Suppressor macrophage treated with lipopolysaccharide for 1 hour (primary cell): ENCODE measurements at regions not wholly inside any gene's neighbourhood (a gene's known extent, or its start where the extent isn't known, plus 50 kb on each side); places are given as distances from the start of the nearest gene placed in this dataset.
"Not testable (repeated sequence)": the region's sequence is repeated elsewhere in the genome, so short reads cannot be mapped to it uniquely, and the experiment has no call there.

Source experiments
- DNase-seq, 3 donors: peaks; one replicate each; pipeline ENCODE4 v3.0.0-alpha.2; 2020 to 2022

DNA sequence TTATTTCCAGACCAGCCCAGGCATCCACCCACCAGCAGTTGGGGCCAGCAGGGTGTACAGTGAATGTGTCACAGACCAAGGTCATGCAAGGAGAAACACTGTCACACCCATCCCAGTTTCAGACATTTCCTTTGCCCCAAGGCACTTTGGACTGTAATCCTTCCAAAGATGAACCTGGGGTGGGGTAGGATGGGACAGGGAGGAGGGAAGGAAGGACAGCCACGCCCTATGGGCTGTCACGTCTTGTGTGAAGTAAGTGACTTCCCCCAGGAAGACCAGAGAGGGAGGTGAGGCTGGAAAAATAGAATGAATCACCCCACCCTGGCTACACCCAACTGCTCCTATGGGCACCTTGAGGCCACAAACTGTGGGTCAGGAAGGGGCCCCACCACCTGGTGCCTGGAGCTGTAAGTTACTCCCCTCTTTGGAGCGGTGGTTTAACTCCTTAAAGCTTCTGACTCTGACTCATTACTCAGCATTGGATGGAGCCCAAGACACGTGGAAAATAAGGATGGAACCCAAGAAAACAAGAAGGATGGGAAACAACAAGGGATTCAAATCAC is 349.9 kb upstream of the KLF3 start:
- no peak for DNase-seq

DNA sequence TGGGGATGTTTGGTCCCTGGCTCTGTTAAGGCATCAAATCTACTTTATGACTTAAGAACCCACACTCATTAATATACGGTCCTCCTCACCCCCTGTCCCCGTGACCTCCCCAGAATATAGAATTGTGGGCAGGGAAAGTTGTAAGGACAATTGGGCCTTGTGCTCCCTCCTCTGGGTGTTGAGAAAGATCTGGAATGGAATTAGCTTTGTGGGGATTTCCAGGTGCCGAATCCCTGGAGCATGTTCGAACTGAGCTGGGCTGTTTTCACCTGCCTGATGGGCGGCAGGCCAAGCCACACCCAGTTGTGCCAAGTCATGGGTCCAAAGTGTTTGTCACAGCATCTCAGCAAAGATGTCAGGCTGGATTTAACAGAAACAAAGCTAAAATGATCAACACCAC is 349.3 kb upstream of the KLF3 start:
- no peak for DNase-seq

DNA sequence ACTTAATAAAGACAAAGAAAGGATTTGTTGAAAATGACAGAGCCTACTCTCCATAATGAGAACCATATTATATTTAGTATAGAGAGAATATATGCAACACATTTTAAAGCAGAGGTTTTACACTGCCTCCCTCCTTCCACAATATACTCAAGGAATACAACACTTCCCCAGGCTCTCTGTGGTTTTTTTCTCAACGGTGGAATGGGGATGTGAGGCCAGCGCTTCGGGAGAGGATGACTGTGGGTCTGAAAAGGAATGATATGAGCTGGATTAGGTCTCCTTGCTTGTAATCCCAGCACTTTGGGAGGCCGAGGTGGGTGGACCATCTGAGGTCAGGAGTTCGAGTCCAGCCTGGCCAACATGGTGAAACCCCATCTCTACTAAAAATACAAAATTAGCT is 348.7 kb upstream of the KLF3 start:
- DNase-seq: no peak

DNA sequence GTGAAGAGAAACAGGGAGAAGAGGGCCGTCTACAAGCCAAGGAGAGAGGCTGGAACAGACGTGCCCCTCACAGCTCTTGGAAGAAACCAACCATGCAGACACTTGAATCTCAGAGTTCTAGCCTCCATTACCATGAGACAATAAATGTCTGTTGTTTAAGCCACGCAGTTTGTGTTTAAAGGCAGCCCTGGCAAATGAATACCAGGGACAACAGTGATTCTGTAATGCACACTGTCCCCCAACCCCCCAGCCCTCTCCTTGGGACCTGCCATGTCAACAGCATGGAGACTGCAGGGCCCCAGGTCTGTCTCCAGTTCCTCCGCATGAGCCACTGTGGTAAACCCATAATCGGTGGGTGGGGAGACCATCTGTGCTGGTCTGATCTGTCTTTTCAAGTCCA is 348.0 kb upstream of the KLF3 start:
- DNase-seq: no peak

DNA sequence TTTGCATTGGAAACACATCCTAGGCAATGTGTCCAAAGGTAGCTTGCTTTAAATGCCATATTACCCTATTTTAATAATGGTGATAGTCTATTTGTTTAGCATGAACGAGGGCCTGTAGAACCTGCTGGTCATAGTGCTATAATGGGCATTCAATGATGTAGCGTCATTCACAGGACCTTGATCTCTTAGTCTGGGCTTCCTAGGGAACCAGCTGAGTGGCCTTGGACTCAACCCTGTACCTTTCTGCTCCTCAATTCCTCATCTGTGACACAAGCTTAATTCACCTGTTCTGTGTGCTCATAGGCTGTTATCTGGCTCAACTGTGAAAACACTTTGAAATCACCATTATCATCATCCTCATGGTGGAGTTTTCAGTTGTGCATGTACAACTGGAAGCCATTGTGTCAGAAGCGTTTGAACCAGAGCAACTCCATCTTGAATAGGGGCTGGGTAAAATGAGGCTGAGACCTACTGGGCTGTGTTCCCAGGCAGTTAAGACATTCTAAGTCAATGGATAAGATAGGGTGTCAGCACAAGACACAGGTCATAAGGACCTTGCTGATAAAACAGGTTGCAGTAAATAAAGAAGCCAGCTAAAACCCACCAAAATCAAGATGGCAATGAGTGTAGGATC is 346.8 kb upstream of the KLF3 start:
- DNase-seq: no peak

DNA sequence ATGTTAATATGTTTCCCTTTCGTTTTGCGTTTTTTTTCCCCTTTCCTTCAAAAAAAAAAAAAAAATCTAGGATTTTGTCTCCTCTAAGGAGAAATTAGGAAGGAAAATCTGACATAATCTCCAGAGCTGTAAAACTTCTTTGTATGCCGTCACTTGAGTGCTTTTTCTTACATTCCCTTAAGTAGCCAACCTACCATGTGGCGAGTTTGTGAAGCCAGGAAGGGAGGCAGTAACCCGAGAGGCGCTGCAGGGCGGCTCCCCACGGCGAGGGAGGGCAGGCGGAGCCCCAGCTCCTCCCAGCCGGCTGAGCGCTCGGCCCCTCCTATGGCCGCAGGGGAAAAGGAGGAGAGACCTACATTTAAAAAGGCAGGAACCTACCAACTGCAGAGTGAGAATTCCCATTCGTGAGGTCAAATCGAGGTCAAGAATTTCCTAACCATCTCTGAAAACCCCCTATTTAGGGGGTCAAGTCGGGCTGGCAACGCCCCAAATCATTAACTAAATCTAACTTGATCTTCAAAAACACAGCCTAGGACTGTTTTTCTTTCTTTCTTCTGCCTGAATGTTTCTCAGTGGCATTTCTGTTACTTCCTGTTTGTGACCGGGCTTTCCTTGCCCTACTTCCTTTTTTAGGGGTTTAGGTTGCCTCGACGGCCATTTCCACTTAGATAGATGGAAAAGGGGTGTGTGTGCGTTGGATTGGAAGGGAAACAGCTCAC is 345.1 kb upstream of the KLF3 start:
- peak; percentile 93 to 95 (median 93) for DNase-seq

DNA sequence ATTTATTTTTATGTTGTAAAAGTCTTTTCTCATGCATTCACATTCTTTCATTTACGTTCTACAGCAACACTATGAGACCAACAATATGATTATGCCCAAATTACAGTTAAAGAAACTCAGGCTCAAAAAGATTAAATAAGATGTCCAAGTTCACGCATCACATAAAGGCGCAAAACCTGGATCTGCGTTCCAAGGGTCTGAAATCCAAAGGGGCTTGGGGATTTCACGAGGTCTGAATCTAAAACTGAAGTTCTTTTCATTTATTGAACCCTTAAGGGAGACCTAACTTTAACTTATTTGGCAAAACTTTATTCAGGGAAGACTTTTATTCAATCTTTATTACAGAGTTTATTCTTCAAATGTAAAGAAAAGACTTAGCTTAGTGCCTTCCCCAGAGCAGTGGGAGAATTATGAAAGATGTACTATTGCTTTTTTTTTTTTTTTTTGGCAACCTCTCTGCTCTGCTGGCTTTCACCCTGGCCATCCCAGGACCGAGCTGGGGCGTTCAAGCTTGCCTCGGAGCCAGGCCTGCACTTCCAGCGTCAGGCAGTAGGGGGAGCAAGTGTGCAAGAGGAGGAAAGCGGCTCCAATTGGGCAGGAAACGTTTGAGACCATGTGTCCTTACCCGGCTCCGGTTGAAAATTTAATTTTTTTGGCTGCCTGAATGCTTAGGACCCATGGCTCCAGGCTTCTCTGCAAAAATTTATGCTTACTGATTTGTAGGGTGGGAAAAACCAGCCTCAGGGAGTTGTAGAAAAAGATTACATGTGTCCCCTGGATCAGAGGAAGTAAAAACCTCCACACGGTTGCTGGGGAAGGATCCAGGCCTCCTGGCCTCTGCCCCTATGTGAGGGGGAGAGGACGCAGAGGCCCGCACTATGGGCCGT is 344.3 kb upstream of the KLF3 start:
- DNase-seq: peak; percentile 92 to 95 (median 93)

DNA sequence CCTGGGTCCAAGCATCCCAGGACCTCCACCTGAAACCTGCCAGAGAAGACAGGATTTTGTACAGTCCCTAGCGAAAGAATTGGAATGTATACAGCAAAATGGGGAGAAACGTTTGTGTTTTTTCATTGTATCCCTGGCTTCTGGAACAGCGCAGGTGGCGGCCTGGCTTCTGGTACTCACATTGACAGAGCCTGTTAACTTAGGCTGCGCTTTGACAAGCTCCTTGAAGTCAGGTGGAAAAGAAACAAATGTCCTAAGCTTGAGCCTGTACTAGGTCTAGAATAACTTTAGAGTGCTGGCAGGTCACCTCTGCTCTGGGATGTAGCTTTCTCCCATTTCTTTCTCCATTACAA is 343.7 kb upstream of the KLF3 start:
- DNase-seq: no peak

DNA sequence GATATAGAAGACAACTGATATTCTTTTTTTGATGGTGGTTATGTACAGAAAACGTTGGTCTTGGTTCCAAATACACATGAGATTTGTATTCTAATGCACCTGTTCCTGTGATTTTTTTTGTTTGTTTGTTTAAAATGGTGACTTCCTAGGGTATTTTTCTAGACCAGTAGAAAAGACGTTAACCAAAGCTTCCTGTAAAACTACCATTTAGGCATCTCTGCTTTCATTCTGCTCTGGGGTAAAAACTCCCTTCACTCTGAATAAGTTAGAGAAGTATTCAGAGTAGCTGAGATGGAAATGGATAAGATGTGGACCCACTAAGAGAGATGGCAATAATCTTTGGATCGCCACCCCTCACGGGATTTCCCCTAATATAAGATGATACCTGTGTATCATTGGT is 343.2 kb upstream of the KLF3 start:
- DNase-seq: no peak

DNA sequence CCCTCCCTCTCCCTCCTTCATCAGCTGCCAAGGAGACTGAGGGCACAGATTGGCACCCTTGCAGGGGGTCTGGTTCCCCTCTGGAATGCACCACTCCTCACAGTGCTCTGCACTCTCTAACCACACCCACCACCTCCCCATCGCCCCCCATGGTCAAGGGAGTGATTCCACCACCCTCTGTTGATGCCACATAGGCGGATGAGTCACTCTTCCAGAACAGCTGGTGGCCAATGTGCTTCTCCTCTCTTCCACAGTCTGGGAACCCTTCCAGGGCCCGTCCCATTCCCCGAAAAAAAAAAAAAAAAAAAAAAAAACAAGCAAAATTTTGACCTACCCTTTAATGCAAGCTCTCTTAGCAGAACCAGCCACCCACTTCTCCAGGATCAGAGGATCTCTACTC is 341.3 kb upstream of the KLF3 start:
- DNase-seq: peak in 2 of 3 donors; percentile 25 to 54

DNA sequence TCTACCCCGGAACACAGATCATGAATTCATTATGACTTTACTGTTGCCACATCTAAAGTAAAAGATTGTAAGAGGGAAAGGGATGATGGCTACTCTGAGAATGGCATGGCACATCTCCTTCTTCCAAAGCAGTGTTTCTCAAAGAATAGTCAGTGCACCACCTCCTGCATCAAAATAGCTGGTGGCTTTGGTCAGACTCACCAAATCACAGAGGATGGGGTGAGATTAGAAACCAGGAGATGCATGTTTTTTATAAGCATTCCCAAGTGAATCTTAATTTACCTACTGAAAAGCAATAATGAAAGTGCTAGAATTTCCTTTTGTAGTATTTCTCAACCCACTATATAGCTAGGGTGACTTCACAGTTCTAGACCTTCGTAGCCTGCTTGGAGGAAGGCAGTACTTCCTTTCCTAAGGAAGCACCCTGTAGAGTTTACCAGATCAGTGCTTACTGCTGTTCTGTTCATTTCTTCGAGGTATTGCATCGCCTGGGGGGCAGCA is 340.8 kb upstream of the KLF3 start:
- peak in 2 of 3 donors; percentile 39 to 43 for DNase-seq

DNA sequence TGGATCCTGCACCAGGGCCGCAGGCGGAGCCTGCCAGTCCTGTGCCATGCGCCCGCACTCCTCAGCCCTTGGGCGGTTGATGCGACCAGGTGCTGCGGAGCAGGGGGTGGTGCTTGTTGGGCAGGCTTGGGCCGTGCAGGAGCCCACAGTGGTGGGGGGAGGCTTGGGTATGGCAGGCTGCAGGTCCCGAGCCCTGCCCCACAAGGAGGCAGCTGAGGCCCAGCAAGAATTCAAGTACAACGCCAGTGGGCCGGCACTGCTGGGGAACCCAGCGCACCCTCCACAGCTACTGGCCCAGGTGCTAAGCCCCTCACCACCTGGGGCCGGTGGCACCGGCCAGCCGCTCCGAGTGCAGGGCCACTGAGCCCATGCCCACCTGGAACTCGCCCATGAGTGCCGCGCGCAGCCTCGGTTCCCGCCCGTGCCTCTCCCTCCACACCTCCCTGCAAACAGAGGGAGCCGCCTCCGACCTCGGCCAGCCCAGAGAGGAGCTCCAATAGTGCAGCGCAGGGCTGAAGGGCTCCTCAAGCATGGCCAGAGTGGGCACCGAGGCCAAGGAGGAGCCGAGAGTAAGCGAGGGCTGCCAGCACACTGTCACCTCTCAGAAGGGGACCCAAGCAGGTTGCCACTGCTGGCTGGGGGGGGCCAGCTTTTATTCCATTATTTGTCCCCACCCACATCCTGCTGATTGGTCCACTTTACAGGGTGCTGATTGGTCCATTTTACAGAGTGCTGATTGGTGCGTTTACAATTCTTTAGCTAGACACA is 339.0 kb upstream of the KLF3 start:
- no peak for DNase-seq

DNA sequence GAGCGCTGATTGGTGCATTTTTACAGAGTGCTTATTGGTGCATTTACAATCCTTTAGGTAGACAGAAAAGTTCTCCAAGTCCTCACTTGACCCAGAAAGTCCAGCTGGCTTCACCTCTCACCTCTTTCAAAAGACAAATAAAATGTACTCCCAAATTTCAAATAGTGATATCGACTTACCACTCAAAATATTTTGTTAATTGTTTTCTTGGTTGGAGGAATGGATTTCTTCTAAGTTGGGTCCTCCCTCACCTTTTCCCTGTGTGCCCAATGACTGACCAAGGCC is 338.4 kb upstream of the KLF3 start:
- no peak for DNase-seq

DNA sequence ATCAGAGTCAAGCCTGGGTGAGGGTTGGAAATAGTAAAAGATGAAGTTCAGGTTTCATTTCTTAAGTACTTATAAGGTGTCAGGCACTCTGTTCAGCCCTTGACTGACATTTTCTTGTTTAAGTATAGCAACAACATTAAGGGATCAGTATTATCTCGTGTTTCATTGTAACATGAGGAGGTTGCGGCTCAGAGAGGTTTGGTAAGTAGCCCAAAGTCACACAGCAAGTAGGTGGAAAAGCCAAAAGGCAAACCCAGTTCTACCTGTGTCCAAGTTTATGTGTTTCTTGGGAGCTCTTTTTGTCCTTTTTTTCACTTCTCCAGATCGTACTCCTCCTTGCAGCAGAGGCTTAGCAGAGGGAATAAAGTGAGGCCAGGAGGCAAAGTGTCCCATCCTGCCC is 337.5 kb upstream of the KLF3 start:
- no peak for DNase-seq

DNA sequence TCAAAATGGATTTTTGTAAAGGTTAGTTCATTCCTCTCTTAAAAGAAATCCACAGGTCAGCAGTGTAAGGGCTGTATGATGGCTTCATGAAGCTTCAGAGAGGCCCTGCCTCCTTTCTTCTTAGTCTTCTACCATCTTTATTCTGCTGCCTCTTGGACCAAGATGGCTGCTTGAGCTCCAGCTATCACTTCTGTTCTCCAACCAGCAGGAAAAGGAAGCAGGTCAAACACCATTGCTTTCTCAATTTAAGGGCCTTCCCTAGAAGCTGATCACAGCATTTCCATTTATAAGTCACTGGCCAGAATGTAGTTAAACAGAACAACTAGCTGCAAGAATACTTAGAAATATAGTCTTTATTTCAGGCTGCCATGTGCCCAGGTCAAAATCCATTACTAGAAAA is 336.8 kb upstream of the KLF3 start:
- no peak for DNase-seq

DNA sequence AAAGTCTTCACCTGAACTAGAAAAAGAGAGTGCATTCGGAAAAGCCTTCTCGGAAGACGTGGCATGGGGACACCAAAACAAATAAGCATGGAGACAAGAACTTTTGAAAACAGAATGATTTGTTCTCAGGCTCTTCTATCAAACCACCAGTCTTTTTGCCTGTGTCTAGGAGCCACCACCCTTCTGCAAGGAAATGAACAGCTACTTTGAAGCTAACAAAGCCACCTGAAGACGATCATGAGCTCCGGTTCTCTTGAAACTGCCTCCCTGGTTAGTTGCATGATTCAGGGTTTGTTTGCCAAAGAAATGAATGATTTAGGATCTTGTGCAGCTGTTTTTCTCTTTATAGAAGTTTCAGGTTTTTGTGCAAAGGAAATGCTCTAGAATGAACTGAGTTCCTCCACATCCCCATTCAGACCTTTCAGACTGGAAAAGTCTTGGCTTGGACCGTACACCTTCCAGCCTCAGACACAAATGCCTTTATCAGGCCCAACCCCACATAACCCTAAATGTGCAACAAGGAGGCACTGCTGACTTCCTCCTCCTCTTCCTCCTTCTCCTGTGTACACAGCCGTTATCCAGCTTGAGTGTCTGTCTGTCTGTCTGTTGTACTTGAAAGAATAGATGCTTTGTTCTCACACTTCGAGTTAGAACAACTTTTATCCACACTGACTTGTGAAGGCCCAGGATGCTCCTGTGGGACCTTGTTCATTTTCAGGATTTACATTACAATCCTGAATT is 334.8 kb upstream of the KLF3 start:
- peak in 1 of 3 donors; percentile 13 for DNase-seq

DNA sequence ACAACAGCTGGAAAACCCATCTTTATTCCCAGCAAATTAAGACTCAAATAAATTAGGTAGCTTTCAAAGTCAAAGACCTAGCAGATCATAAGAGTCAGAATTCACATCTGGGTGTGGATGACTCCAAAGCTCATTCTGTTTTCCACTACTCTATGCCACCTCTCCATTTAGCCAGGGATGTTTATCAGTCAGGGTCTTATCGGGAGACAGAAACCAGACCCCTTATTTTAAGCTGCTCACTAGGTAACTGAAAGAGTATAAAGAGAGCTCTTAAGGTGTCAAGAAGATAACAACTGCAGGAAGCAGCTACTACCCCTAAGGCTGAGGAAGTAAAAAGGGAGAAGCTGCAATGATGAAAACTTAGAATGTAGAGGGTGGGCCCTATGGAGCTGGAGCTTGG is 333.7 kb upstream of the KLF3 start:
- DNase-seq: no peak

DNA sequence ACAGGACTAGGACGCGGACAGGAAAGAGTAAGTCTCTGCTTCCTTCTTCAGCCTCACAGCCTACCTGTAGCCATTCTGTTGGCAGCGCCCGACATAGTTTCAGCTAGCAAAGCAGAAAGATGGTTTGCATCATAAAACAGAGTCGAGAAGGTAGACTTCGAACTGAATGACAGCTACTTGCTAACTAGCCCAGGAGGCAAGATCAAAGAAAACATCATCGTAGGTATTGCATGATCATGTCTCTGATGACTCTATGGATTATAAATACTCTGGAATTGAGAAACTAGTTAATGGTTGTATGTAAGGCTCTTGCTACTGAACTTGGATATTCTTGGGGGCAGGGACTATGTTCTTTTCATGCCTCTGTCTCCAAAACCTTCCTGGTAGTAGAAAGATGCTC is 333.1 kb upstream of the KLF3 start:
- no peak for DNase-seq

DNA sequence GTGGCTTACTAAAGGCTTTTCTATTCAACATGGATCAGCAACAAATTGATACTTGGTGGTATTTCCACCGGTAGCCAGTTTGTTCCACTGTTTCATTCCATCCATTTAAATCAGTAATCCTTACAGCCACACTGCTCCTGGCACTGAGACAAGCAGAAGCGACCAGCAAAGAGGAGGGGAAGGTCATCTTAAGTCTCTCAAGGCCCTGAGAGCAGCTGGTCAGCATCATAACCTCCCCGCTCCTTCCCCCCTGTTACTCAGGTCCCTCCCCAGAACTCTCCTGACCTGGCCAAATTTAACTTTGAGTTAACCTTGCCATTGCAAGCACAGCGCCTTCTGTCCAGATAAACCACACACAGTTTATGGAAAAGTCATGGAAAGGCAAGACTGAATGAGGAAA is 331.3 kb upstream of the KLF3 start:
- DNase-seq: no peak

DNA sequence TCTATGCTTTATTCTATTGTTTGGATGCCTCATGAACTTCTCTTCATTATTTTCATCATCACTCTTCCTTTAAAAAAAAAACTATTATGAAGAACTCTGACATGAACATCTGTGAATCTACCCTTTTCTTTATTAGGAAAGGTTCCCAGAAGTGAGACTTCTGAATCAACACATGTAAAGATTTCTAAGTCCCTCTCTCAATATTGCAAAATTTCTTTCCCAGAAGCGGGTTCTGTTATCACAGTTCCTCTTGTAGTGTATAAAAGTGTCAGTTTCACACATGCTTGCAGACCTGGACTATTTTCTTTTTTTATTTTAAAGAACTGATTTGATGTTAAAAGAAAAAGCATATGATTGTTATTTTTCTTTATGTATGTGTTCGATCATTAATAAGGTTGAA is 330.8 kb upstream of the KLF3 start:
- peak; percentile 28 to 78 (median 54) for DNase-seq

DNA sequence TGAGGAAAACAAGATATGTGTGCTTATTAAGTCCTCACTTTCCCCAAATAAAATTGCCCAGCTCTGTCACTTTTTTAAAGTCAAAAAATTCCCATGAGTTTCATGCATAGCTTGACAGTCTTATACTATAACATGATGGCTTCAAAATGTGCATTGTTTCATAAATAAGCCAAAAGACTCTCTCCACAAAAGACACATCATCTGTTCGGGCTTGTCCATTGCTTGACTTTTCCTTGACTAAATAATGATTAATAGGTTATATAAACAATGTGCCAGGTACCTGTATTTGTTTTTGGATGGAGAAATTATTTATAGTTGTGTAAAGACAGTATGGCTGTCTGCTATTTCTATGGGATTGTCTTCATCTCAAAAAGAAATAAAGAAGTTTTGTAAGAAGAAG is 329.2 kb upstream of the KLF3 start:
- no peak for DNase-seq

DNA sequence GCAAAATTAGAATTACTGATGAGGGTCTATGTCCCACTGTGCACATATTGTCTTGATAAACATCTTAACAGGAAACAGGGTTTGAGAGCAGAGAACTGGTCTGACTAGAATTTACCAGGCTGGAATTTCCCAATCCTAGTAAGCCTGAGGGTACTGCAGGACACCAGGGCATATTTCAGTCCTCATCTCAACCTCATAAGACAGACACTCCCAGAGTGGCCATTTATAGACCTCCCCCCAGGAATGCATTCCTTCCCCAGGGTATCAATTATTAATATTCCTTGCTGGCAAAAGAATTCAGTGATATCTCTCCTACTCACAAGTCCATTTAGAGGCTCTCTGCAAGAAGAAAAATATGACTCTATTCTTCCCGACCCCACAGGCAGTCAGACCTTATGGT is 325.1 kb upstream of the KLF3 start:
- DNase-seq: not testable (repeated sequence)
